IMR-90 (cell line): ENCODE measurements at regions not wholly inside any gene's neighbourhood (a gene's known extent, or its start where the extent isn't known, plus 50 kb on each side); places are given as distances from the start of the nearest gene placed in this dataset.

Experiments used
- ATAC-seq: fragments of 200-7000 bp; cut with Tn5 transposase; 2 replicates; pipeline ENCODE4 v1.9.1; 2020; ENCODE audit warnings: low read depth, mild to moderate bottlenecking, moderate library complexity
- BruUV-seq: library from RNA; stranded (reverse); fragments of 400-500 nt; replicated peaks from 2 replicates; lab custom pipeline; 2021; lab: Mats Ljungman, UMichigan
- CTCF ChIA-PET: fragments of 300-600 bp; formaldehyde crosslinking; extraction: SDS; loops from one replicate; lab custom pipeline; 2021; ENCODE audit warnings: antibody characterized with exemption; lab: Yijun Ruan, JAX
- POLR2A ChIA-PET: fragments of 300-600 bp; sonication (Branson Sonifier 250); formaldehyde crosslinking; loops from one replicate; lab custom pipeline; 2022; ENCODE audit warnings: antibody characterized with exemption; ENCODE audit not compliant: unreplicated experiment; lab: Charles Lee
- DNase-seq: peaks from one replicate; pipeline ENCODE4 v3.0.0; 2013
- H2AFZ ChIP-seq: replicated peaks from 2 replicates; pipeline ENCODE3; 2013; ENCODE audit warnings: low read length, mild to moderate bottlenecking; ENCODE audit not compliant: poor library complexity
- H2AK5ac ChIP-seq: 2 replicates; pipeline ENCODE4 v1.6.1; 2013; ENCODE audit warnings: low read depth, low read length, inconsistent platforms
- H2AK9ac ChIP-seq: replicated peaks from 2 replicates; pipeline ENCODE3; 2013; ENCODE audit warnings: mild to moderate bottlenecking, low read depth, low read length, moderate library complexity; ENCODE audit not compliant: poor library complexity
- H2BK120ac ChIP-seq: 2 replicates; pipeline ENCODE4 v1.6.1; 2013; ENCODE audit warnings: low read depth, low read length, inconsistent platforms
- H2BK15ac ChIP-seq: 3 replicates; pipeline ENCODE4 v1.6.1; 2013; ENCODE audit warnings: low read depth, low read length, inconsistent platforms
- H2BK20ac ChIP-seq: 2 replicates; pipeline ENCODE4 v1.6.1; 2013; ENCODE audit warnings: low read depth, mild to moderate bottlenecking, inconsistent platforms, low read length, moderate library complexity
- H2BK5ac ChIP-seq: 2 replicates; pipeline ENCODE4 v1.6.1; 2013; ENCODE audit warnings: mild to moderate bottlenecking, low read depth, low read length, inconsistent platforms; ENCODE audit not compliant: poor library complexity, severe bottlenecking
- H3K14ac ChIP-seq: replicated peaks from 2 replicates; pipeline ENCODE4 v1.6.1; 2013; ENCODE audit warnings: low read depth, low read length, inconsistent platforms
- H3K18ac ChIP-seq: 2 replicates; pipeline ENCODE4 v1.6.1; 2013; ENCODE audit warnings: low read depth, low read length, control low read depth
- H3K23ac ChIP-seq: 2 replicates; pipeline ENCODE4 v1.6.1; 2013; ENCODE audit warnings: low read depth, low read length, inconsistent platforms
- H3K27ac ChIP-seq: 2 replicates; pipeline ENCODE4 v1.5.1; 2013; ENCODE audit warnings: mild to moderate bottlenecking, control low read depth, low read length; ENCODE audit not compliant: insufficient read depth
- H3K27me3 ChIP-seq: 2 replicates; pipeline ENCODE4 v1.6.1; 2013; ENCODE audit warnings: low read length; ENCODE audit not compliant: control insufficient read depth, insufficient read depth
- H3K36me3 ChIP-seq: 2 replicates; pipeline ENCODE4 v1.6.1; 2013; ENCODE audit warnings: low read length, mixed read lengths; ENCODE audit not compliant: control insufficient read depth, insufficient read depth
- H3K4ac ChIP-seq: 2 replicates; pipeline ENCODE4 v1.6.1; 2013; ENCODE audit warnings: low read depth, low read length, inconsistent platforms
- H3K4me1 ChIP-seq: 2 replicates; pipeline ENCODE4 v1.6.1; 2013; ENCODE audit warnings: low read length, mixed read lengths; ENCODE audit not compliant: control insufficient read depth, insufficient read depth
- H3K4me2 ChIP-seq: 2 replicates; pipeline ENCODE4 v1.6.1; 2013; ENCODE audit warnings: low read depth, mild to moderate bottlenecking, control low read depth, low read length, moderate library complexity
- H3K4me3 ChIP-seq: 2 replicates; pipeline ENCODE4 v1.5.1; 2013; ENCODE audit warnings: low read depth, mild to moderate bottlenecking, control low read depth, low read length, moderate library complexity; ENCODE audit not compliant: insufficient read depth
- H3K56ac ChIP-seq: 2 replicates; pipeline ENCODE4 v1.6.1; 2013; ENCODE audit warnings: low read length, inconsistent platforms; ENCODE audit not compliant: insufficient read depth; ENCODE audit errors: extremely low read depth
- H3K79me1 ChIP-seq, 2 experiments: 2 replicates each; pipeline ENCODE4 v1.6.1; 2013; ENCODE audit warnings: low read length in 2 of 2, inconsistent platforms in 1 of 2, low read depth in 1 of 2
- H3K9ac ChIP-seq: 2 replicates; pipeline ENCODE4 v1.6.1; 2013; ENCODE audit warnings: low read depth, low read length, control low read depth
- H3K9me1 ChIP-seq: 2 replicates; pipeline ENCODE4 v1.6.1; 2013; ENCODE audit warnings: low read length, inconsistent platforms; ENCODE audit not compliant: insufficient read depth
- H3K9me3 ChIP-seq: 2 replicates; pipeline ENCODE4 v1.6.1; 2013; ENCODE audit warnings: low read length; ENCODE audit not compliant: control insufficient read depth, insufficient read depth
- H4K20me1 ChIP-seq: 2 replicates; pipeline ENCODE4 v1.6.1; 2013; ENCODE audit warnings: low read length, inconsistent platforms; ENCODE audit not compliant: insufficient read depth
- H4K5ac ChIP-seq: 2 replicates; pipeline ENCODE4 v1.6.1; 2013; ENCODE audit warnings: mild to moderate bottlenecking, low read depth, low read length, control low read depth
- H4K8ac ChIP-seq, 2 experiments: 2 replicates each; pipeline ENCODE4 v1.6.1; 2013; ENCODE audit warnings: low read depth in 2 of 2, low read length in 2 of 2, control low read depth in 1 of 2, inconsistent platforms in 1 of 2
- H4K91ac ChIP-seq: 2 replicates; pipeline ENCODE4 v1.6.1; 2013; ENCODE audit warnings: low read depth, low read length, inconsistent platforms; ENCODE audit not compliant: insufficient read depth
- SMC3 ChIP-seq: fragments of 150-350 bp; IDR thresholded peaks from 2 replicates; pipeline ENCODE4 v1.6.1; 2016; ENCODE audit warnings: low read depth, mild to moderate bottlenecking, antibody characterized with exemption, low read length, moderate library complexity
- WGBS, 2 experiments: methylation state at CpG; one replicate each; pipeline versions ENCODE4 v1.1.5 to v1.1.7; 2013; ENCODE audit warnings: missing lambda C conversion rate in 2 of 2; ENCODE audit not compliant: insufficient read length in 1 of 2; ENCODE audit errors: extremely low coverage in 2 of 2; 5-methylcytosine and 5-hydroxymethylcytosine counted together
- dilution Hi-C: fragments of 300-500 bp; cut with HindIII; formaldehyde crosslinking; loops from one replicate; pipeline ENCODE4 v1.14.3; 2018; ENCODE audit warnings: low sequenced_read_pairs; ENCODE audit not compliant: unreplicated experiment
- in situ Hi-C: fragments of 300-500 bp; cut with MboI; formaldehyde crosslinking; loops from 3 replicates; pipeline ENCODE4 v1.14.3; 2019; ENCODE audit warnings: low sequenced_read_pairs, inconsistent platforms, mixed read lengths
- intact Hi-C: fragments of 100-400 bp; cut with micrococcal nuclease; formaldehyde crosslinking; loops from 2 replicates; pipeline ENCODE4 v1.10.0; 2022
- TF ChIP-seq, protein P1 (sequence below): conservative IDR thresholded peaks from 2 replicates; pipeline ENCODE4 v1.5.1; 2012; ENCODE audit warnings: mild to moderate bottlenecking, low read depth, low read length, improper control_type of control experiment

DNA sequence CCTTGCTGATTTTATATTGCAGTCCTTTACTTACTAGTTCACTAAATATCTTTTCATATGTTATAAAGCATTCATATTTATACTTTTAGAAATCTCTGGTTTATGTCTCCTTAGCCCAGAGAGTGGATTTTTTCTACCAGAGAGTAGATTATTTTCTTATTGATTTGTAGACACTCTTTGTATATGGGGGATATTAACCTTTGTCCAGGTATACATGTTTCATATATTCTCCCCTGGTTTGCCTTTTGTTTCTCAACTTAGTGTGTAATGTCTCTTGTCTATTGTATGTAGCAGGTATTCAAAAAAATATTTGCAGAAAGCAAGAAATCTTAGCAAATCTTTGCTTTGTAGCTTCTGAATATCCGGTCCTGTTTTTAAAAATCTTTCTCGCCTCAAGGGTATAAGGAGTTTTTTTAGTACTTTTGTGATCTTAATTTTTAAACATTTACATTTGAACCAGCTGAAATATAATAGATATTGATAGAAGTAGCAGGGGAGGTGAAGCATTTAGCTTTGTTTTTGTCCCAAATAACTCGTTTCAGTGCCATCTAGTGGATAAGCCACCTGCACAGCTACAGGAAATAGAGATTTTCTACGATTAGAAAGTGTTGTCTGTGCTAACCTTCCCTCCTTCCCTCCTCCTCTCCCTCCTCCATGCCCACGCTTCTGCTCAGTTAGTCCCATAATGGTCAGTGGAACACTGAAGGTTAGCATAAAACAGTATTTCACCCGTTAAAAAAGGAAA is 97.0 kb downstream of the PHETA1 start:
- H3K27ac ChIP-seq: no peak overlapping the region
- no peak overlapping the region for H3K18ac ChIP-seq
- H2BK5ac ChIP-seq: no peak overlapping the region
- no peak overlapping the region for H2BK120ac ChIP-seq
- no peak overlapping the region for H2BK15ac ChIP-seq
- ChIA-PET POLR2A (no interaction called here), CTCF (interaction anchor here (0.6 kb wide), 2 partner anchors 12 to 151 kb away, joined by 3 read pairs; no protein-coding TSS in a partner anchor)
- H2AK9ac ChIP-seq: no peak overlapping the region
- no peaks in the 10 kb centered on the region for H3K9me3 ChIP-seq
- no peak for ATAC-seq
- H2AFZ ChIP-seq: no peak overlapping the region
- no CpG with 5 or more reads among the region's 6 CpGs for WGBS, 2 experiments
- H3K4me3 ChIP-seq: no peak overlapping the region
- H3K4me1 ChIP-seq: no peaks in the 10 kb centered on the region
- no peak overlapping the region for H3K4ac ChIP-seq
- H3K9ac ChIP-seq: no peak overlapping the region
- no TSS peak for BruUV-seq
- H3K36me3 ChIP-seq: no peaks in the 10 kb centered on the region
- H3K56ac ChIP-seq: no peak overlapping the region
- no peak overlapping the region for H4K91ac ChIP-seq
- H3K27me3 ChIP-seq: peaks cover 24% of the 10 kb centered on the region
- in situ Hi-C loops: no loop called here
- no peaks in the 10 kb centered on the region for H3K79me1 ChIP-seq
- intact Hi-C loops: no loop called here
- H4K5ac ChIP-seq: no peak overlapping the region
- no peak overlapping the region for H2BK20ac ChIP-seq
- no peak overlapping the region for H4K8ac ChIP-seq
- no peak overlapping the region for H3K23ac ChIP-seq
- dilution Hi-C loops: no loop called here
- H3K9me1 ChIP-seq: no peaks in the 10 kb centered on the region
- H3K14ac ChIP-seq: no peak overlapping the region
- H4K20me1 ChIP-seq: no peaks in the 10 kb centered on the region
- no peak overlapping the region for H2AK5ac ChIP-seq
- no peak for DNase-seq
- TF ChIP-seq SMC3: no peak
- TF ChIP-seq, protein P1, sequence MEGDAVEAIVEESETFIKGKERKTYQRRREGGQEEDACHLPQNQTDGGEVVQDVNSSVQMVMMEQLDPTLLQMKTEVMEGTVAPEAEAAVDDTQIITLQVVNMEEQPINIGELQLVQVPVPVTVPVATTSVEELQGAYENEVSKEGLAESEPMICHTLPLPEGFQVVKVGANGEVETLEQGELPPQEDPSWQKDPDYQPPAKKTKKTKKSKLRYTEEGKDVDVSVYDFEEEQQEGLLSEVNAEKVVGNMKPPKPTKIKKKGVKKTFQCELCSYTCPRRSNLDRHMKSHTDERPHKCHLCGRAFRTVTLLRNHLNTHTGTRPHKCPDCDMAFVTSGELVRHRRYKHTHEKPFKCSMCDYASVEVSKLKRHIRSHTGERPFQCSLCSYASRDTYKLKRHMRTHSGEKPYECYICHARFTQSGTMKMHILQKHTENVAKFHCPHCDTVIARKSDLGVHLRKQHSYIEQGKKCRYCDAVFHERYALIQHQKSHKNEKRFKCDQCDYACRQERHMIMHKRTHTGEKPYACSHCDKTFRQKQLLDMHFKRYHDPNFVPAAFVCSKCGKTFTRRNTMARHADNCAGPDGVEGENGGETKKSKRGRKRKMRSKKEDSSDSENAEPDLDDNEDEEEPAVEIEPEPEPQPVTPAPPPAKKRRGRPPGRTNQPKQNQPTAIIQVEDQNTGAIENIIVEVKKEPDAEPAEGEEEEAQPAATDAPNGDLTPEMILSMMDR: 0 out of 2 replicates have a peak, but pooled peaks have one; percentile 11
- no peak overlapping the region for H3K4me2 ChIP-seq
